Cerebellar cortex (tissue), 1 donor: ENCODE measurements at regions not wholly inside any gene's neighbourhood (a gene's known extent, or its start where the extent isn't known, plus 50 kb on each side); places are given as distances from the start of the nearest gene placed in this dataset.
A peak's percentile ranks its signal among the peaks of the same experiment; 100 is the strongest.

ENCODE experiments used
- DNase-seq: peaks from one replicate; pipeline ENCODE4 v3.0.0-alpha.2; 2015; ENCODE audit warnings: low spot score

DNA sequence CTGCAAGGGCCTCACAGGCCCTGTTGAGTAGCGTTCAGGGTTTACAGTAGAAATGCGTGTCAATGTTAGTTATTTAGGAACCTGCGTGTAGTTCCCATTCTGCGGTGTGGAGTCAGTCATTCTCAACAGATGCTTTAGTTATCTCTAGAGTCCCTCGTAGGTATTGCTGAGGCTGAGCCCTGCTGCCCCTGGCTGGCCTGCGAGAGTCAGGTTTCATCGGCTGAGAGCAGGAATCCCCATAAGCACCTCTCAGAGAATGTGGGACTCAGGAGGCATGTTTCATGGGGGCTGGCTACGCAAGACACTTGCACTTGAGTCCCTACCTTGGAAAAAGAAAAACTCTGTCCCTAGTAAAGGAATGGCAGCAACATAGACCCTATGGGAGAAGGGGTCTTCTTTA, 347.5 kb upstream of the ASIC2 start:
- DNase-seq: no peak

GRCh38 chr17:33642002-33642401, 348.9 kb upstream of the ASIC2 start:
- no peak for DNase-seq

DNA sequence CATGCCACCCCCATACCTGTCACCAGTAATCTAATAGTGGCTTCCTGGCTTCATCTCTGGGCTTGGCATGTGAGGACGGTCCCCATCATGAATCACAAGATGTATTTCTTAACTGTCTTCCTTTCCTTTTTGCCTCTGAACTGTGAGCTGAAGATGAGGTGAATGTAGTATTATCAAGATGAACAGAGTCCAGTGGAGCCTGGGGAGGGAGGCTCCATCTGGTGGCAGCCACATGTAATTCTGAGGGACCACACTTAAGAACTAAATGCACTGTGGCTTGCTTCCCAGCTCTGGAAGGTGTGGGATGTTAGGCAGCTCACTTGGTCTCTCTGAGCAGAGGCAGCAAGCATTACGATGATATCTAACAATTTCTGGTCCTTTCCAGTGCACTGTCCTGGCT, 354.9 kb upstream of the ASIC2 start:
- DNase-seq: peak; percentile 31

DNA sequence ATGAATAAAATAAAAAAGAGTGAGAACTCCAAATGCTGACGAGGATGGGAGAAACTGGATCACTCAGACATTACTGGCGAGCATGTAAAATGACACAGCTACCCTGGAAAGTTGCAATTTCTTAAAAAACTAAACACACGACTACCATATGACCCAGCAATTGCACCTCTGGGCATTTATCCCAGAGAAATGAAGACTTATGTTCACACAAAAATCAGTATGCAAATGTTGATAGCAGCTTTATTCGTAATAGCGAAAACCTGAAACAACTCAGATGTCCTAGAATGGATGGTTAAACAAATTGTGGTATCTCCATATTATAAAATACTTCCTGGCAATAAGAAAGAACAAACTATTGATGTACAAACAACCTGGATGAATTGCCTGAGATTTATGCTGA, 357.2 kb upstream of the ASIC2 start:
- no peak for DNase-seq

DNA sequence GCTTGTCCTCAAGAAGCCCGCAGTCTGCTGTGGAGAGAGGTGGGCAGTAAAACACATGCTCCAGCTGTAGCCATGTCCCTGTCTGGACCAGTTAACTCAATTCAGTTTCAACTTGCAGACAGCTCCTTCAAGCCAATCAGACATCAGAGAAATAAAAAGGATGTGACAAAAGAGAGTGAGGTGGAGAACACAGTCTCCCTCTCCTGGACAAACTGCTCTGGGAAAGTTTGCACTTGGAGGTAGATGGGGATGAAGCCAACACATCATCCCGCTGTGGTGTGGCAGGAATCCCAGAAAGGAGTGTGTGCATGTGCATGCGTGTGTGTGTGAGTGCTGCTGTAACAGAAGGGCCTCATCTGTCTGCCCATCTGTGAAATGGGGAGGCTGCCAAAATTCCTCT, 358.6 kb upstream of the ASIC2 start:
- DNase-seq: peak; percentile 9

GRCh38 chr17:33652731-33653398, 359.8 kb upstream of the ASIC2 start:
- no peak for DNase-seq

DNA sequence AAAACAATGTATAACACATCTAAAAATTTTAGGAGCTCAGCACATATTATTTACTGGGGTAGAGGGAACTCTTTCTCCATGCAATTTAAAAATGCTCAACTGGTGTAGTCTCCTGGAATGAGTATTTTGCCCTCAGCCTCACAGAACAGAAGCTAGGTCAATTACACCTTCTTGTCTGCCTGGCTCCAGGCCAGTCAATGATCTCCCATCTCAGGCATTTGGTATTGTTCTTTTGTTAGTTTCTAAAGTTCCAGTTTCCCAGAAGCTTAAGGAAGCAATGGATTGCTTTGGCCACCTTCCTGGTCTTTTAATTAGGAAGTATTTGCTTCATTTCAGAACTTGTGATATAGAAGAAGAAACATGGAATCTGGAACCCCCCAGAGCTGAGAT, 360.3 kb upstream of the ASIC2 start:
- DNase-seq: no peak

- DNase-seq: no peak
Observed at GRCh38 chr17:33657181-33657580, 364.1 kb upstream of the ASIC2 start.

GRCh38 chr17:33661975-33662374, 368.9 kb upstream of the ASIC2 start:
- no peak for DNase-seq

- DNase-seq: peak; percentile 58
Observed at GRCh38 chr17:33664116-33664840, 371.2 kb upstream of the ASIC2 start.

GRCh38 chr17:33667052-33667509, 374.0 kb upstream of the ASIC2 start:
- no peak for DNase-seq

DNA sequence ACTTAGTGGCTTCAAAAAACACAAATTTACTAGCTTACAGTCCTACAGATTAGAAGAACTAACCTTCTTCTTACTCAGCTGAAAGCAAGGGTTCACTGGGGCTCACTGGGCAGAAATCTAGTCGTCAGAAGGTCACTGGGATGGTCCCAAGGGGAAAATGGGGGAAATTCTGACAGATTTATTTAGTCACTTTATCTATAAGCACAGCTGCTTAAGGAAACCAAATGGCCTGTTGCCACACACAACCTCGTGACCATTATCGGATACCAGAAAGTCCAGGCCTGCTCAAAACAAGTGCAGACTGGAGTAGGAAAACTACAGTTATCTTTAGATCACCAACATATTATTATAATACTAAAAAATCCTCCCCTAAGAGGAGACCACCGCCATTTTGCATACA, 374.6 kb upstream of the ASIC2 start:
- no peak for DNase-seq

- no peak for DNase-seq
Observed at GRCh38 chr17:33668516-33668915, 375.4 kb upstream of the ASIC2 start.

DNA sequence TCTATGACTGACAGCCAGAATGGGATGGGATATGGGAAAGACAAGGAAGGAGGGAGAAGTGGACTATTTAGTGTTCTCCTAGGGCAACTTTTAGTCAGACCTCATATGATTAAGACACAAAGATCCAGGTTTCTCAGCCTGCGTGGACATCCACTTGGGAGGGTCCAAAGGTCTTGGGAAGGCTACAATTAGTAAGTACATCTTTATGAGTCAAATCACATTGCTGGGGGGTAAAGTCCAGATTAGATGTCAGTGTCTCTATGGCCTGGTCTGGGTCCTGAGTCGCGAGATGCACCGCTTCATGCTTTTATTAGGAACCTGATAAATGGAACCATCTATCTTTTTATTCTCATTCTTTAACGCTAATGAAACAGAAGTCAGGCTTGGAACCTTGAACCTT, 378.4 kb upstream of the ASIC2 start:
- DNase-seq: no peak

DNA sequence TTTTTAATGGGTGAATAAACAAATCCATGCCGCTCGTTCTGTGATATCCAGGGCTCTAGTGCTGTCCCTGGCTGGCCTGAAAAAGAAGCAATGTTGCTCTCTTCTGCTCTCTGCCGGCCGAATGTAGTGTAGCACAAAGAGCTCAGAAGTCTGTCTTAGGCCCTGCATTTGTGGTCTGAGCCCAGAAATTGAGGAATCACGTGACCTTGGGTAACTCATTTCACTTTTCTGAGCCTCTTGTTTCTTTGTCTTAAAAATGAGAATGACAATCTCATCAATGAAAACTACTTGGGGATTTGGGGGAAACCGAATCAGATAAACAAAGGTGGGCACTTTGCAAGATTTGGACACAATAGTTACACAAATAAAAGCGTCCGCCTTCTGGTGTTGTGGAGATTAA, 381.6 kb upstream of the ASIC2 start:
- DNase-seq: peak; percentile 79

- no peak for DNase-seq
Observed at GRCh38 chr17:33676444-33676843, 383.3 kb upstream of the ASIC2 start.

- DNase-seq: no peak
Observed at GRCh38 chr17:33679595-33679994, 386.5 kb upstream of the ASIC2 start.

DNA sequence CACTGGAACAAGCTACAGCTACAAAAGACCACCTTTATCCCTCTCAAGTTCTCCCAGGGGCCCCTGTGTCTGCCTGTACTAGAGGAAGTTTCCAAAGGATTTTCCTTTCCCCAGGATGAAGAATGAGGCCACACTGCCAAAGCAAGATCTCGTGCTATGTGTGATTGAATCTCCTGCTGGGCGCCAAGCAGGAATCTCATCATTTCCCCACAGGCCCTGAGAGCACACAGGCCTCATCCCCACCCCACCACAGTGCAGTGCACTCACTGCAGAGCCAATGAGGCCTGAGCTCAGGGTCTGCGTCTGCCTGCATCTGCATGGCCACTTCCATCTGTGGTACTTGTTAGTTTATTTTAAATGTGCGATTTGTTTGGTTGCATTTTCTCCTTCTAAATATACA, 387.4 kb upstream of the ASIC2 start:
- DNase-seq: no peak

- no peak for DNase-seq
Observed at GRCh38 chr17:33682599-33682998, 389.5 kb upstream of the ASIC2 start.

DNA sequence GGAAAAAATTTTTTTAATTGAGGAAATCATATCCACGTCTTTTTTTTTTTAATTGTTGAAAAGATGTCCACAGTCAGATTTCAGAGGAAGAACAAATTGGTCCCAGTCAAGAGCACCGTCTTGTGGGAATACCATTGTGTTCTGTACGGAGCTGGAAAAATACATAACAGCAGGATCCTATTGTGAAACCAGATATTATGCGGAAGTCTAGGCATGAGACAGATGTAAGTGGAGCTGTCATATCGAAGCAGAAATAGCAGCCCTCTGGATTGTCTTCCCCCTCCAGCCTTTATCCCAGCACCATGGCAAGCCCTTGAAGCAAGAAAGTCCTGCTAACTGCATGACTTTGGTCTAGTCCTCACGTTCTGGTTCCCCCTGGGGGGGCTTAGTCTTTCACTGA, 391.6 kb upstream of the ASIC2 start:
- DNase-seq: no peak

DNA sequence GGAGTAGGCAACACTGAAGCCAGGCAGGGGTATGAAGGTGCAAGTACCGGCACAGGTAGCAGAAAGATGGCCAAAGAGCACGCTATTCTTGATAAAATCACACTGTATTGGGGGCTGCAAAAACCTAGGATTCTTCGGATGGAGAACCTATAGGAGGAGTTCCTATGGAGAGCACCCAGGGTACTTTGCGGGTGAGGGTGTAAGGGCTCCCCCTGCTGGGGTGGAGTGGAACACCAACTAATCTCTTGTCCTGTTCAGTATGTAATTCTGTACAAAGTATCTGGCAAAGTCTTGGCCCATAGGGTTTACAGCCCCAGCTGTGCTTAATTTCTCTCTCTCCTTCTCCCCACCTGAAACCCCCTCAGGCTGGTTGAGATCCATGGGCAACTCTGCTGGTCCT, 393.1 kb upstream of the ASIC2 start:
- DNase-seq: no peak

DNA sequence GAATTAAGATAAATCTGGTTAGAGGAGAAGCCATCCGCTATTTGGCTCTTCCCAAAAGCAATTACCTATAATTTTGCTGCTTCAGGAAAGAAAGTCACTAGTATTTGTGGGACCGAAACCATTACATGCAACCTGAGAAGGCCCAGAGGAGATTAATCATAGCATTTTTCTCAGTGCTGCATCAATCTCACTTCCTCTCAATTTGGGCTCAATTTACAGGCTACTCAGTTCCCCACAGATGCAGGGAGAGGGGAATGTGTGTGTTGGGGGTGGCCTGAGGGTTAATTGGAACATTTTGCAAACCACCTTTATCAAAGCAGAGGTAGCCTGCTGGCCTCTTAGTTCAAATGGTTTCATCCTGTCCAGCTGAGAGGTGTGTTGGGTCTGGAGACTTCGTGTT, 394.7 kb upstream of the ASIC2 start:
- DNase-seq: no peak

GRCh38 chr17:33688771-33689170, 395.7 kb upstream of the ASIC2 start:
- DNase-seq: no peak

DNA sequence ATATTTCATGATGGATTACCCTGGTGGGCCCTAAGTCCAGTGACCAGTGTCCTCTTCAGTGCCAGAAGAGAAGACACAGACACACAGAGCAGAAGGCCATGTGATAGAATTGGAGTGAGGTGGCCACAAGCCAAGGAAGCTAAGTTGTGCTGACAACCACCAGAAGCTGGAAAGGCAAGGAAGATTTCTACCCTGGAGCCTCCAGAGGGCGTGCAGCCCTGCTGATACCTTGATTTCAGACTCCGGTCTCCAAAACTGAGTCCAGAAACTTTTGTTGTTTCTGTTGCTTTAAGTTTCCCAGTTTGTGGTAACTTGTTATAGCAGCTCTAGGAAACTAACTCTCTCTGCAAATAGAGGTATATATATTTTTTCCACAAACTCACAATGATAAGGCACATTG, 396.6 kb upstream of the ASIC2 start:
- DNase-seq: no peak
